Liver (tissue), 8 donors: ENCODE measurements at regions not wholly inside any gene's neighbourhood (a gene's known extent, or its start where the extent isn't known, plus 50 kb on each side); places are given as distances from the start of the nearest gene placed in this dataset.

Experiments used
- DNase-seq: peaks from one replicate; pipeline ENCODE4 v3.0.0-alpha.2; 2017; ENCODE audit warnings: low spot score
- H3K27ac ChIP-seq, 2 donors: one replicate each; pipeline ENCODE4 v1.7.0; 2013; ENCODE audit warnings: inconsistent platforms in 2 of 2, low read length in 2 of 2, control low read depth in 1 of 2, low read depth in 1 of 2, mild to moderate bottlenecking in 1 of 2
- H3K27me3 ChIP-seq, 4 donors: one replicate each; pipeline versions ENCODE4 v1.6.1 to v1.7.0; 2013; ENCODE audit warnings: low read length in 3 of 4, inconsistent platforms in 1 of 4, mild to moderate bottlenecking in 1 of 4, moderate library complexity in 1 of 4; ENCODE audit not compliant: control insufficient read depth in 4 of 4, insufficient read depth in 4 of 4
- H3K36me3 ChIP-seq, 4 donors: one replicate each; pipeline versions ENCODE4 v1.6.1 to v1.7.0; 2013; ENCODE audit warnings: low read length in 3 of 4, mild to moderate bottlenecking in 3 of 4, low read depth in 1 of 4, moderate library complexity in 1 of 4; ENCODE audit not compliant: control insufficient read depth in 4 of 4, insufficient read depth in 3 of 4
- H3K4me1 ChIP-seq, 4 donors: one replicate each; pipeline versions ENCODE4 v1.6.1 to v1.7.0; 2013; ENCODE audit warnings: low read length in 3 of 4, mild to moderate bottlenecking in 3 of 4, moderate library complexity in 1 of 4; ENCODE audit not compliant: control insufficient read depth in 4 of 4, insufficient read depth in 4 of 4
- H3K4me3 ChIP-seq, 3 donors: one replicate each; pipeline versions ENCODE4 v1.6.1 to v1.7.0; 2013; ENCODE audit warnings: low read length in 3 of 3, control low read depth in 1 of 3, low read depth in 1 of 3, mild to moderate bottlenecking in 1 of 3
- H3K9ac ChIP-seq, 2 donors: one replicate each; pipeline ENCODE4 v1.7.0; 2013; ENCODE audit warnings: low read length in 2 of 2, mild to moderate bottlenecking in 2 of 2, moderate library complexity in 2 of 2, control low read depth in 1 of 2, low read depth in 1 of 2
- H3K9me3 ChIP-seq, 4 donors: one replicate each; pipeline versions ENCODE4 v1.6.1 to v1.7.0; 2013; ENCODE audit warnings: low read length in 3 of 4; ENCODE audit not compliant: control insufficient read depth in 4 of 4
- CTCF ChIP-seq: fragments of 150-350 bp; IDR thresholded peaks from 2 replicates; pipeline ENCODE4 v1.5.1; 2017; ENCODE audit warnings: improper control_type of control experiment, low read depth, low read length; ENCODE audit not compliant: missing input control
- EGR1 ChIP-seq, 2 donors: IDR thresholded peaks; 2 replicates each; pipeline ENCODE4 v1.6.1; 2016 to 2018; ENCODE audit warnings: antibody characterized with exemption in 2 of 2, low read depth in 2 of 2
- FOXA1 ChIP-seq: IDR thresholded peaks from 2 replicates; pipeline ENCODE4 v1.6.1; 2016; ENCODE audit warnings: antibody characterized with exemption
- FOXA2 ChIP-seq: IDR thresholded peaks from 2 replicates; pipeline ENCODE4 v1.6.1; 2016; ENCODE audit warnings: antibody characterized with exemption
- GABPA ChIP-seq, 2 donors: IDR thresholded peaks in 1 of 2; conservative IDR thresholded peaks in 1 of 2; 2 replicates each; pipeline ENCODE4 v1.6.1; 2016; ENCODE audit warnings: antibody characterized with exemption in 2 of 2, mild to moderate bottlenecking in 1 of 2, moderate library complexity in 1 of 2
- HNF4A ChIP-seq, 2 donors: conservative IDR thresholded peaks; 2 replicates each; pipeline ENCODE4 v1.6.1; 2016; ENCODE audit warnings: antibody characterized with exemption in 2 of 2, mild to moderate bottlenecking in 2 of 2
- HNF4G ChIP-seq: IDR thresholded peaks from 2 replicates; pipeline ENCODE4 v1.6.1; 2016; ENCODE audit warnings: antibody characterized with exemption
- JUND ChIP-seq, 2 donors: IDR thresholded peaks; 2 replicates each; pipeline ENCODE4 v1.6.1; 2016; ENCODE audit warnings: antibody characterized with exemption in 2 of 2
- NR2F2 ChIP-seq: IDR thresholded peaks from 2 replicates; pipeline ENCODE4 v1.6.1; 2016; ENCODE audit warnings: antibody characterized with exemption
- RAD21 ChIP-seq, 2 donors: IDR thresholded peaks; 2 replicates each; pipeline ENCODE4 v1.6.1; 2016; ENCODE audit warnings: antibody characterized with exemption in 2 of 2, mild to moderate bottlenecking in 2 of 2
- REST ChIP-seq: IDR thresholded peaks from 2 replicates; pipeline ENCODE4 v1.6.1; 2016; ENCODE audit warnings: antibody characterized with exemption, mild to moderate bottlenecking
- RXRA ChIP-seq, 2 donors: IDR thresholded peaks; 2 replicates each; pipeline ENCODE4 v1.6.1; 2017 to 2018; ENCODE audit warnings: antibody characterized with exemption in 2 of 2, mild to moderate bottlenecking in 1 of 2
- SP1 ChIP-seq: IDR thresholded peaks from 2 replicates; pipeline ENCODE4 v1.6.1; 2018; ENCODE audit warnings: antibody characterized with exemption, mild to moderate bottlenecking
- TAF1 ChIP-seq: conservative IDR thresholded peaks from 2 replicates; pipeline ENCODE4 v1.6.1; 2016; ENCODE audit warnings: antibody characterized with exemption, mild to moderate bottlenecking
- YY1 ChIP-seq: IDR thresholded peaks from 2 replicates; pipeline ENCODE4 v1.6.1; 2016; ENCODE audit warnings: antibody characterized with exemption, mild to moderate bottlenecking
- ZBTB33 ChIP-seq: IDR thresholded peaks from 2 replicates; pipeline ENCODE4 v1.6.1; 2016; ENCODE audit warnings: antibody characterized with exemption
- WGBS: extraction: QIAGEN DNeasy Blood & Tissue Kit; methylation state at CpG from one replicate; pipeline ENCODE4 v1.1.7; 2013; 5-methylcytosine and 5-hydroxymethylcytosine counted together
- TF ChIP-seq, protein P1 (sequence below): IDR thresholded peaks from 2 replicates; pipeline ENCODE4 v1.6.1; 2016; ENCODE audit warnings: antibody characterized with exemption
- TF ChIP-seq, protein P2 (sequence below): IDR thresholded peaks from 2 replicates; pipeline ENCODE4 v1.6.1; 2016; ENCODE audit warnings: antibody characterized with exemption
- donor health status: healthy.
- donor health status: healthy.
- donor health status: healthy.
- donor health status: healthy.
- donor health status: healthy.

GRCh38 chr15:26214290-26214689, 351.2 kb upstream of the ATP10A start:
- Histone ChIP-seq H3K27ac (no peak overlapping the region), H3K36me3 (no peaks in the 10 kb centered on the region), H3K9ac (no peak overlapping the region), H3K9me3 (no peaks in the 10 kb centered on the region), H3K4me3 (no peak overlapping the region), H3K27me3 (peaks cover 0 to 2% (median 0%) of the 10 kb centered on the region in 4 donors), H3K4me1 (no peaks in the 10 kb centered on the region)
- no peak for TF ChIP-seq GABPA (IDR thresholded peaks at IDR 0.05 in 1 of 2, conservative IDR thresholded peaks at IDR 0.05 in 1 of 2)
- TF ChIP-seq SP1: no peak
- no peak for TF ChIP-seq FOXA1
- TF ChIP-seq HNF4G: no peak
- no peak for TF ChIP-seq FOXA2
- DNase-seq: no peak
- WGBS: 81% methylated on average over 3 of the region's 3 CpGs

DNA sequence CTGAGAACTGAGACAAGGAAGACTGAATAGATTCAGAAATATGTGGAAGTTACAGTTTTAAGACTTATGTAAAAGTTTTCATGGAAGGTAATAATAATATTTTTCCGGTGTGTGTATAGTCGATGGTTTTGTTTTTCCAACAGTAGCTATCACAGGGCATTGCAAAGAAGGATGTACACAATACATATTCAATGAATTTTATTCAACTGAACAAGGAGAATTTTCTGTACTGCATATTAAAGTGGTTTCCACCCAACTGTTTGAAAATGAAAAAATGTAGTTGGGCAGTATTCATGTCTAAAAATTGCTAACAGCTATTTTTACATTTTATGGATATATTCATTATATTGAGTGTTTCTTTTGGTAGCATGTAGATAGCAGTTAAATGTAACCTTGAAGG, 350.3 kb upstream of the ATP10A start:
- TF ChIP-seq YY1 (no peak), FOXA2 (no peak), HNF4G (no peak), GABPA (IDR thresholded peaks at IDR 0.05 in 1 of 2, conservative IDR thresholded peaks at IDR 0.05 in 1 of 2) (no peak), NR2F2 (no peak), FOXA1 (no peak), RAD21 (IDR thresholded peaks at IDR 0.05) (no peak), TAF1 (no peak), JUND (IDR thresholded peaks at IDR 0.05) (no peak), ZBTB33 (no peak), REST (no peak), SP1 (no peak), CTCF (no peak), EGR1 (IDR thresholded peaks at IDR 0.05; ENCODE audit: low read depth in 2 of 2) (no peak), RXRA (IDR thresholded peaks at IDR 0.05) (no peak), HNF4A (conservative IDR thresholded peaks at IDR 0.05) (no peak)
- TF ChIP-seq, protein P1, sequence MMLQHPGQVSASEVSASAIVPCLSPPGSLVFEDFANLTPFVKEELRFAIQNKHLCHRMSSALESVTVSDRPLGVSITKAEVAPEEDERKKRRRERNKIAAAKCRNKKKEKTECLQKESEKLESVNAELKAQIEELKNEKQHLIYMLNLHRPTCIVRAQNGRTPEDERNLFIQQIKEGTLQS: no peak
- TF ChIP-seq, protein P2, sequence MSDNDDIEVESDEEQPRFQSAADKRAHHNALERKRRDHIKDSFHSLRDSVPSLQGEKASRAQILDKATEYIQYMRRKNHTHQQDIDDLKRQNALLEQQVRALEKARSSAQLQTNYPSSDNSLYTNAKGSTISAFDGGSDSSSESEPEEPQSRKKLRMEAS: no peak
- Histone ChIP-seq H3K27ac (no peak overlapping the region), H3K4me1 (no peaks in the 10 kb centered on the region), H3K9me3 (no peaks in the 10 kb centered on the region), H3K9ac (no peak overlapping the region), H3K4me3 (no peak overlapping the region), H3K27me3 (peaks cover 0 to 2% (median 0%) of the 10 kb centered on the region in 4 donors), H3K36me3 (no peaks in the 10 kb centered on the region)
- 84% methylated on average over 2 of the region's 2 CpGs for WGBS
- no peak for DNase-seq
